ENCODE measurements at regions not wholly inside any gene's neighbourhood (a gene's known extent, or its start where the extent isn't known, plus 50 kb on each side); places are given as distances from the start of the nearest gene placed in this dataset.

DNA sequence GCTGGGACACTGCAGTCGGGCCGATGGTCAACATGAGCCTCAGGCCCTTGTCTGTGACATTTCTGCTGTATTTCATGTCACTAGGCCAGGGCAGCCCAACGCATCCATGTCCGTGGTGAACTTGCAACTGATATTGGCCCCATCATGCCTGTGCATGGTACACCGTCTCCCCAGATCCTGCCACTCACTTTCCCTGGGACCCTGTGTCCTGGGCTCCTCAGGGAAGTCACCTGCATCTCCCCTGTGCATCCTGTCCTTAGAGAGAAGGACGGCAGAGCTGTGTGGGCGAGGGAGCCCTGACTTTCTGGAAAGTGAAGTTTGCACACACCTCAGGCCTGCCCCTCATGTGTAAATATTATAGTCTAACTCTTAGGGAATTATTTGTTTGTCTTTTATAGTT lies 123.3 kb downstream of the ACKR3 start:
- H3K9me3 ChIP-seq (ENCODE audit: insufficient read depth in 2 of 2, low read depth in 1 of 2, low read length in 1 of 2) = no peaks in the 10 kb centered on the region
- no peak overlapping the region for H3K18ac ChIP-seq (ENCODE audit: extremely low read depth, low read length)
- no peak overlapping the region for H3K4ac ChIP-seq (replicated peaks; ENCODE audit: insufficient read length, low read depth, low read length)
- no peaks in the 10 kb centered on the region for H3K27me3 ChIP-seq (replicated peaks in 1 of 4; ENCODE audit: control insufficient read depth in 3 of 4, extremely low read depth in 1 of 4, insufficient read depth in 3 of 4, low read length in 3 of 4)
- H3K4me1 ChIP-seq (replicated peaks in 1 of 4; ENCODE audit: control insufficient read depth in 3 of 4, insufficient read depth in 4 of 4, low read length in 3 of 4) = peaks cover 0 to 7% (median 2%) of the 10 kb centered on the region in 4 experiments; a peak in 3 of 7 replicates
- no peak overlapping the region for H3K4me3 ChIP-seq (ENCODE audit: extremely low read depth in 1 of 4, insufficient read depth in 2 of 4, low read depth in 3 of 4, low read length in 4 of 4)
- H4K8ac ChIP-seq (ENCODE audit: extremely low read depth, insufficient read depth, low read length) = no peak overlapping the region
- WGBS, 2 experiments (ENCODE audit: extremely low coverage in 1 of 2, insufficient coverage in 1 of 2, insufficient read length in 1 of 2, insufficient replicate concordance in 2 of 2, low coverage in 1 of 2, low lambda C conversion rate in 2 of 2, missing lambda C conversion rate in 1 of 2) = 84% methylated on average over 7 of the region's 7 CpGs; no CpG with 5 or more reads in 1 of the 2 experiments
- no peak overlapping the region for H3K56ac ChIP-seq (replicated peaks; ENCODE audit: insufficient read length, low read depth, low read length)
- CTCF ChIA-PET (ENCODE audit: partially characterized antibody) = interaction anchor here (1.9 kb wide), 1 partner anchor 180 kb away, joined by 8 read pairs; no protein-coding TSS in a partner anchor
- H2BK20ac ChIP-seq (ENCODE audit: low read length) = no peak overlapping the region
- H2BK5ac ChIP-seq (ENCODE audit: low read depth, low read length) = no peak overlapping the region
- no peaks in the 10 kb centered on the region for H4K20me1 ChIP-seq (replicated peaks in 1 of 2; ENCODE audit: control insufficient read depth in 1 of 2, insufficient read depth in 2 of 2, low read length in 2 of 2)
- no peaks in the 10 kb centered on the region for H3K79me2 ChIP-seq (ENCODE audit: control insufficient read depth in 1 of 2, insufficient read depth in 2 of 2, low read length in 2 of 2)
- H2BK15ac ChIP-seq (ENCODE audit: low read length) = no peak overlapping the region
- H2AK5ac ChIP-seq (ENCODE audit: low read depth, low read length) = no peak overlapping the region
- H3K9ac ChIP-seq (replicated peaks in 1 of 4; ENCODE audit: extremely low read depth in 1 of 4, low read depth in 3 of 4, low read length in 3 of 4) = no peak overlapping the region
- POLR2A ChIA-PET (ENCODE audit: partially characterized antibody) = no interaction called here
- H2BK120ac ChIP-seq (replicated peaks; ENCODE audit: low read depth, low read length) = no peak overlapping the region
- H4K91ac ChIP-seq (replicated peaks; ENCODE audit: insufficient read length, low read length) = no peak overlapping the region
- H3K79me1 ChIP-seq (ENCODE audit: low read depth, low read length) = no peaks in the 10 kb centered on the region
- DNase-seq (ENCODE audit: low read depth in 1 of 2, low spot score in 2 of 2) = no peak
- H3K36me3 ChIP-seq (ENCODE audit: control insufficient read depth in 2 of 4, insufficient read depth in 4 of 4, low read length in 3 of 4) = no peaks in the 10 kb centered on the region; a peak in 1 of 8 replicates
- no peak overlapping the region for H4K5ac ChIP-seq (ENCODE audit: insufficient read length, low read depth, low read length)
- H2BK12ac ChIP-seq (ENCODE audit: low read depth, low read length) = no peak overlapping the region
- H3K14ac ChIP-seq (ENCODE audit: insufficient read length) = no peak overlapping the region
- no peak for FAIRE-seq
- H3K27ac ChIP-seq (ENCODE audit: low read depth, low read length) = no peak overlapping the region
- H3K23ac ChIP-seq (ENCODE audit: insufficient read length) = no peak overlapping the region
- H2AFZ ChIP-seq (ENCODE audit: low read length) = no peak overlapping the region
- H3K4me2 ChIP-seq (ENCODE audit: insufficient read depth in 1 of 2, low read depth in 2 of 2, low read length in 2 of 2) = no peak overlapping the region
- H3K23me2 ChIP-seq (ENCODE audit: low read depth, low read length) = peaks cover 2% of the 10 kb centered on the region; the same call in 1 of the 2 replicates
- no peak for TF ChIP-seq SIRT6 (IDR thresholded peaks at IDR 0.05; ENCODE audit: low read length)

Data from H1 (cell line).